GM23338 (cell line): ENCODE measurements at regions not wholly inside any gene's neighbourhood (a gene's known extent, or its start where the extent isn't known, plus 50 kb on each side); places are given as distances from the start of the nearest gene placed in this dataset.
"Not testable (repeated sequence)": the region's sequence is repeated elsewhere in the genome, so short reads cannot be mapped to it uniquely, and the experiment has no call there.

ENCODE experiments used
- ATAC-seq: fragments of 200-7000 bp; cut with Tn5 transposase; 3 replicates; pipeline ENCODE4 v1.9.1; 2020
- DNase-seq: peaks from one replicate; pipeline ENCODE4 v3.0.0-alpha.2; 2015; ENCODE audit warnings: low spot score
- H2AFZ ChIP-seq: fragments of 200-600 bp; sonication (generic); 2 replicates; pipeline ENCODE4 v1.8.0; 2016; ENCODE audit warnings: antibody characterized with exemption, mild to moderate bottlenecking, moderate library complexity
- H3F3A ChIP-seq: fragments of 200-600 bp; sonication (generic); replicated peaks from 2 replicates; pipeline ENCODE4 v1.8.0; 2017; ENCODE audit warnings: antibody characterized with exemption, mixed run types, low read depth
- H3K27ac ChIP-seq: fragments of 200-600 bp; sonication (generic); 2 replicates; pipeline ENCODE4 v1.6.1; 2016; ENCODE audit warnings: low read depth
- H3K27me3 ChIP-seq: fragments of 200-600 bp; sonication (generic); 2 replicates; pipeline ENCODE4 v1.8.0; 2016; ENCODE audit warnings: mild to moderate bottlenecking, mixed run types, moderate library complexity; ENCODE audit not compliant: insufficient read depth
- H3K36me3 ChIP-seq: fragments of 200-600 bp; sonication (generic); 2 replicates; pipeline ENCODE4 v1.8.0; 2016; ENCODE audit warnings: mild to moderate bottlenecking; ENCODE audit not compliant: insufficient read depth
- H3K4me1 ChIP-seq: fragments of 200-600 bp; sonication (generic); 2 replicates; pipeline ENCODE4 v1.8.0; 2016; ENCODE audit warnings: mild to moderate bottlenecking, moderate library complexity; ENCODE audit not compliant: insufficient read depth
- H3K4me2 ChIP-seq: fragments of 200-600 bp; sonication (generic); 2 replicates; pipeline ENCODE4 v1.7.1; 2017; ENCODE audit warnings: mixed run types
- H3K4me3 ChIP-seq: fragments of 200-600 bp; sonication (generic); 2 replicates; pipeline ENCODE4 v1.6.1; 2016; ENCODE audit warnings: mixed run types
- H3K79me2 ChIP-seq: fragments of 200-600 bp; sonication (generic); replicated peaks from 2 replicates; pipeline ENCODE4 v1.8.0; 2017; ENCODE audit warnings: mild to moderate bottlenecking; ENCODE audit not compliant: insufficient read depth
- H3K9me2 ChIP-seq: fragments of 200-600 bp; sonication (generic); 2 replicates; pipeline ENCODE4 v1.8.0; 2017; ENCODE audit not compliant: insufficient read depth
- H4K20me1 ChIP-seq: fragments of 200-600 bp; sonication (generic); replicated peaks from 2 replicates; pipeline ENCODE4 v1.8.0; 2017; ENCODE audit warnings: mild to moderate bottlenecking; ENCODE audit not compliant: insufficient read depth
- H3K27ac Mint-ChIP-seq: 2 replicates; pipeline ENCODE4 v1.8.0; 2020; ENCODE audit warnings: inconsistent platforms, mild to moderate bottlenecking, moderate library complexity, mixed read lengths
- H3K27me3 Mint-ChIP-seq: 3 replicates; pipeline ENCODE4 v1.8.0; 2022; ENCODE audit warnings: low read depth, mild to moderate bottlenecking, moderate library complexity, mixed read lengths, inconsistent platforms; ENCODE audit not compliant: insufficient read depth, poor library complexity
- H3K36me3 Mint-ChIP-seq: 3 replicates; pipeline ENCODE4 v1.8.0; 2021; ENCODE audit warnings: low read depth, mild to moderate bottlenecking, inconsistent platforms, moderate library complexity, mixed read lengths
- H3K4me1 Mint-ChIP-seq: 3 replicates; pipeline ENCODE4 v1.8.0; 2020; ENCODE audit warnings: mild to moderate bottlenecking, inconsistent platforms, mixed read lengths
- H3K4me3 Mint-ChIP-seq: 3 replicates; pipeline ENCODE4 v1.8.0; 2021; ENCODE audit warnings: moderate library complexity, mild to moderate bottlenecking, inconsistent platforms, mixed read lengths
- H3K9me3 Mint-ChIP-seq: 3 replicates; pipeline ENCODE4 v1.8.0; 2020; ENCODE audit warnings: moderate library complexity, mild to moderate bottlenecking, inconsistent platforms, mixed read lengths
- EZH2 ChIP-seq: fragments of 200-600 bp; sonication (generic); IDR thresholded peaks from one replicate; pipeline ENCODE4 v1.8.0; 2017; ENCODE audit warnings: antibody characterized with exemption, mild to moderate bottlenecking, low read depth; ENCODE audit not compliant: unreplicated experiment
- EZH2phosphoT487 ChIP-seq: fragments of 200-600 bp; sonication (generic); IDR thresholded peaks from one replicate; pipeline ENCODE4 v1.8.1; 2018; ENCODE audit warnings: antibody characterized with exemption; ENCODE audit not compliant: unreplicated experiment
- ZNF114 ChIP-seq: fragments of 250-450 bp; sonication (Bioruptor Pico); IDR thresholded peaks from 2 replicates; pipeline ENCODE4 v1.5.0; 2020; ENCODE audit warnings: mild to moderate bottlenecking, moderate library complexity
- ZNF462 ChIP-seq: fragments of 250-450 bp; sonication (Bioruptor Pico); IDR thresholded peaks from 2 replicates; pipeline ENCODE4 v1.5.0; 2020; ENCODE audit warnings: mild to moderate bottlenecking, moderate library complexity
- TF ChIP-seq, protein P1 (sequence below), 2 experiments: fragments of 200-600 bp in 1 of 2; sonication (generic) in 1 of 2; conservative IDR thresholded peaks; 2 replicates each; pipeline versions ENCODE4 v1.5.1 to v1.6.1; 2016 to 2017; ENCODE audit warnings: antibody characterized with exemption in 2 of 2, low read depth in 2 of 2, mild to moderate bottlenecking in 2 of 2, moderate library complexity in 1 of 2

DNA sequence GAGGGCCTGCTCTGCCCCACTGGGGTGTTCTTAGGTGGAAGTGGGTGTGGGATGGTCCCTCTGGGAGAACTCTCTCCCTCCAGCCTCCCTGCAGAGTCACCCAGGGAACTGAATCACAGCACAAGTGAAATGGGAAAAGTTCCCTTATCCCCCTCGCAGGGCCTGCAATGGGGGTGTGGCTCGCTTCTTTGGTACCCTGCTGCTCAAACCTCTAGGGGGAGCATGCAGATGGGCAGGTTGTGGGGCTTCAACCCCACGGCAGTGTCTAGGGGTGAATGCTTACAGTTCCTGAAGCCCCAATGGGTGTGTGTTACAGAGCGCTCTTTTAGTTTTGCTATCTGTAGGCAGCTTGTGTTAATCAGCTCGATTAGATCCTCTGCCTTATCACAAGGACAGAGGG is 59.0 kb upstream of the TINAGL1 start:
- H3K4me1 ChIP-seq, result no peaks in the 10 kb centered on the region
- no peaks in the 10 kb centered on the region for H3K27me3 ChIP-seq
- no peaks in the 10 kb centered on the region for H3K36me3 ChIP-seq
- no peak for TF ChIP-seq ZNF114
- TF ChIP-seq, protein P1, sequence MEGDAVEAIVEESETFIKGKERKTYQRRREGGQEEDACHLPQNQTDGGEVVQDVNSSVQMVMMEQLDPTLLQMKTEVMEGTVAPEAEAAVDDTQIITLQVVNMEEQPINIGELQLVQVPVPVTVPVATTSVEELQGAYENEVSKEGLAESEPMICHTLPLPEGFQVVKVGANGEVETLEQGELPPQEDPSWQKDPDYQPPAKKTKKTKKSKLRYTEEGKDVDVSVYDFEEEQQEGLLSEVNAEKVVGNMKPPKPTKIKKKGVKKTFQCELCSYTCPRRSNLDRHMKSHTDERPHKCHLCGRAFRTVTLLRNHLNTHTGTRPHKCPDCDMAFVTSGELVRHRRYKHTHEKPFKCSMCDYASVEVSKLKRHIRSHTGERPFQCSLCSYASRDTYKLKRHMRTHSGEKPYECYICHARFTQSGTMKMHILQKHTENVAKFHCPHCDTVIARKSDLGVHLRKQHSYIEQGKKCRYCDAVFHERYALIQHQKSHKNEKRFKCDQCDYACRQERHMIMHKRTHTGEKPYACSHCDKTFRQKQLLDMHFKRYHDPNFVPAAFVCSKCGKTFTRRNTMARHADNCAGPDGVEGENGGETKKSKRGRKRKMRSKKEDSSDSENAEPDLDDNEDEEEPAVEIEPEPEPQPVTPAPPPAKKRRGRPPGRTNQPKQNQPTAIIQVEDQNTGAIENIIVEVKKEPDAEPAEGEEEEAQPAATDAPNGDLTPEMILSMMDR (conservative IDR thresholded peaks at IDR 0.05; ENCODE audit: low read depth in 2 of 2), result peak; percentile 44 to 60
- H3F3A ChIP-seq, result no peaks in the 10 kb centered on the region
- Mint-ChIP-seq H3K4me1 (no peaks in the 10 kb centered on the region; the same call in 2 of the 3 replicates), H3K4me3 (no peak overlapping the region), H3K27me3 (peaks cover 4% of the 10 kb centered on the region), H3K27ac (no peak overlapping the region), H3K36me3 (no peaks in the 10 kb centered on the region; the same call in 1 of the 3 replicates), H3K9me3 (peaks cover 9% of the 10 kb centered on the region)
- DNase-seq (peak; percentile 37), ATAC-seq (peak; percentile 63)
- 0 out of 2 replicates have a peak, but pooled peaks cover 5% of the 10 kb centered on the region for H3K9me2 ChIP-seq
- H3K4me2 ChIP-seq, result no peak overlapping the region
- H3K4me3 ChIP-seq, result no peak overlapping the region
- H3K79me2 ChIP-seq, result no peaks in the 10 kb centered on the region
- peak overlapping the region; percentile 84 for H2AFZ ChIP-seq
- H3K27ac ChIP-seq, result no peak overlapping the region
- no peaks in the 10 kb centered on the region for H4K20me1 ChIP-seq

- not testable (repeated sequence) for H3K4me1 Mint-ChIP-seq, H3F3A ChIP-seq, H3K27ac ChIP-seq, H3K36me3 Mint-ChIP-seq, H3K4me1 ChIP-seq, H3K79me2 ChIP-seq, H3K27me3 ChIP-seq, ATAC-seq, H3K27me3 Mint-ChIP-seq, H3K4me2 ChIP-seq, H2AFZ ChIP-seq, H3K4me3 ChIP-seq, H3K36me3 ChIP-seq, H4K20me1 ChIP-seq, H3K27ac Mint-ChIP-seq, H3K9me2 ChIP-seq, DNase-seq, H3K9me3 Mint-ChIP-seq, H3K4me3 Mint-ChIP-seq
These were observed 58.3 kb upstream of the TINAGL1 start for GRCh38 chr1:31517986-31518385.

DNA sequence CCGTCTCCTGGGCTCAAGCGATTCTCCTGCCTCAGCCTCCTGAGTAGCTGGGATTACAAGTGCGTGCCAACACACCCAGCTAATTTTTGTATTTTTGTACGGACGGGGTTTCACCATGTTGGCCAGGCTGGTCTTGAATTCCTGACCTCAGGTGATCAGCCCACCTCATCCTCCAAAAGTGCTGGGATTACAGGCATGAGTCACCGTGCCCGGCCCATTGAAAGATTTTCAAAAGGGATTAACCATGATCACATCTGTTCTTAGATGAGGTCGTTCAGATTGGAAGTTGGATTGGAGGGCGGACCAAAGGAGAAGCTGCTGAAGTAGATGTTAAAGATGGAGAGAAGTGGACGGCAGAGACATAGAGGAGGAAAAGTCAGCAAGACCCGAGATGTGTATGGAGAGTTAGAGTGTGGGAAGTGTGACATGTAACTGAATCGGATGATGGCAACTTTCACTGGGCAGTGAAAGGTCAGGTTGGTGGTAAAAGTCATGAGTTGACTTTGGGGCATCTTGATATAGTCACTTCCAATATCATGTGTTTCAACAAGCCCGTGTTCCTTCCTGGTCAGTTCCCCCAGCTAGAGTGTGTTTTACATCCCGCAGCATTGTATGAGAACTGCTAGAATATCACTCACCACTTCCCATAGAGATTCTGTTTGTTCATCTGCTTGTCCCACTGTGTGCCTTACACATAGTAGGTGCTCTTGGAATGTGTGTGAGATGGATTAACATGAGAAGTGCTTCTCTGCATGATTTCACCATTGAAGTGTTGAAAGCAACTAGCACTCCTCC is 54.4 kb upstream of the TINAGL1 start:
- ATAC-seq (no peak), DNase-seq (no peak)
- Mint-ChIP-seq H3K4me3 (no peak overlapping the region), H3K36me3 (no peaks in the 10 kb centered on the region), H3K9me3 (no peaks in the 10 kb centered on the region), H3K27ac (no peak overlapping the region), H3K27me3 (peaks cover 7% of the 10 kb centered on the region), H3K4me1 (no peaks in the 10 kb centered on the region)
- H2AFZ ChIP-seq, result no peak overlapping the region
- H3K9me2 ChIP-seq, result 0 out of 2 replicates have a peak, but pooled peaks cover 8% of the 10 kb centered on the region
- no peak overlapping the region for H3K4me2 ChIP-seq
- no peaks in the 10 kb centered on the region for H3K27me3 ChIP-seq
- H3F3A ChIP-seq, result no peaks in the 10 kb centered on the region
- H3K4me1 ChIP-seq, result no peaks in the 10 kb centered on the region
- H3K79me2 ChIP-seq, result no peaks in the 10 kb centered on the region
- no peak overlapping the region for H3K4me3 ChIP-seq
- no peak overlapping the region for H3K27ac ChIP-seq
- no peaks in the 10 kb centered on the region for H3K36me3 ChIP-seq
- H4K20me1 ChIP-seq, result no peaks in the 10 kb centered on the region
- TF ChIP-seq EZH2, result no peak
- TF ChIP-seq ZNF462, result no peak
- TF ChIP-seq ZNF114, result no peak
- no peak for TF ChIP-seq EZH2phosphoT487
